NCI-H146 (cell line): ENCODE measurements at regions not wholly inside any gene's neighbourhood (a gene's known extent, or its start where the extent isn't known, plus 50 kb on each side); places are given as distances from the start of the nearest gene placed in this dataset.

Experiments
- DNase-seq: peaks from one replicate; lab custom pipeline; 2025; lab: John Stamatoyannopoulos, UW

DNA sequence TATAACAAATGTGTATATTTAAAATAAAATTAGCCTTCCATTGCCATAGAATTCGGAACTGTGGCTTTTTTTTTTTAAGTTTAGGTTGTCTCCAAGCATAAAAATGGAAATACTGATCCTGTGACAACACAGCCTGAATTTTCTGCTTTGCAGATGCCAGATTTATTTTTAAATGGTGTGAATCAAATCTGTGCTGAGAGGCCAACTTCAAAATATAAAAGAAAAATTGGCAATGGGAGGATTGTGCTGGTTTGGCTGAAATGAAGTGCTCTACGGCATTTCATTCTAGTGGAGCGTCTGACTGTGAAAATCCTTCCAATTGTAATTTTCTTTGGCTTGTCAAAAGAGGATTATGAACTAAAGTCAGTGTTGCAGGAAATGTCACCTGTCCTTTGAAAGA lies 580.3 kb upstream of the ZFP42 start:
- DNase-seq: no peak

DNA sequence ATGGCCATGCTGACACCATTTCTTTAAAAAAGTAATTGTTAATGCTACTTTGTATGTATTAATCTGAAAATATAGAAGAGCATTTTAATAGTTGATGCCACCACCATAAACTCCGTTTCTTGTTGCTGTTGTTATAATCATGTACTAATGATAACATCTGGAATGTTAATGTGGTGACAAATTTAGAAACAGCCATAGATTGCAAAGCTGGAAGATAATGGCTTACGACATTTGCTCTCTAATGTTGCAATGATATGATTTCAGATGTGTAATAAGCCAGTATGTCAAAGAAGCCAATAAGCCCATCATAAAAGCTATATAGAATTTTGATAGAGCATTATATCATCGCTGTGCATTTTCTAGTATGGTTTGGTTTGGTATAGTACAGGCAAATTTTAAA lies 579.4 kb upstream of the ZFP42 start:
- no peak for DNase-seq

DNA sequence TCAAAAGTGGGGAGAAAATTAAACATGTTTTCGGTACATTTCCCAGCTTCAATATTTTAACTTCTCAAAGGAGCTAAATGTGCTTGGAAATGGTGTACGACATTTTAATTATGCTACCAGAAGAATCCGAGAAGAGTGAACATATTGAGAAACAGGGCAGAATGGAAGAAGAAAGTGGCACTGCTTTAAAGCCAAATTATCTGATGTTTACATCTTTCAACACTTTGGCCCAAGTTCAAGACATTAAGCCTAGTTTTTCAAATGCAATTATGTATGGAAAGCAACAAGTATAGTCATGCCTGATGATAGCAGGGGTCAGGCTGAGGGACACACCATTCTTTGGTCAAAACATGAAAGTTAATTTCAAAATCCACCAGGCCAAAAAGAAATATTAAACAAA lies 577.9 kb upstream of the ZFP42 start:
- no peak for DNase-seq

DNA sequence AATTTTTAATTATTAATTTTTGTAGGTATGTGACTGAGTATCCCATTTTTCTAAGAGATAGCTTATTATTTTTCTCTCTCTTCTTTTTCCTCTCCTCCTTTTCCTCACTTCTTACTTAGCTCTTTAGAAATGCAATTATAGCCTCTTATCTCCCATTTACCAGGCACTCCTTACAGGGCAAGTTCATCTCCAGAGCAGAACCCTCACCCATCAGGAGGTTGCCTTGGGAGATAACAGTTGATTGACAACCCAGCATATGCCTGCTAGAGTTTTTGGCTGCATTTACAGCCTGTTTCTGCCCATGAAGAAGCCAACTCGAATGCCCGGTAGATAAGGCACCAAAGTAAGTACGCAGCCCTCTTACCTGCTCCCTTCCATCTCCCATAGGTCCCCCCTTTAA lies 572.9 kb upstream of the ZFP42 start:
- DNase-seq: no peak

DNA sequence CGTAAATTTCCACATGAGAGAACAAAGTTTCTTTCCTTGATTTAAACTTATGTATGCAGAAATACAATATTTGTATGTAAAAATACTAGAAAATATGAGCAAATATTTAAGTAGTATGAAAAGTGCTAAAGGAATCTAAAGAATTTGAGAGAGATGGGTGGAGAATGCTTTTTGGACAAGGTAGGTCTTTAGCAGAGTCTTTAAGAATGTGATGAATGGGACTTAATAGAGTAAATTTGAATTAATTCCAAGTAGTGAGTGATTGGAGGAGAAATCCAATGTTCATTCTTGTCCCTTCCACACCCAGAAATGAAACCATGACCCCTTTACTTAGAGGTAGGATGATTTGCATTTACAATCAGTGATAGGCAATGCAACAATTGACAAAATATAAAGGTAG lies 570.9 kb upstream of the ZFP42 start:
- no peak for DNase-seq

DNA sequence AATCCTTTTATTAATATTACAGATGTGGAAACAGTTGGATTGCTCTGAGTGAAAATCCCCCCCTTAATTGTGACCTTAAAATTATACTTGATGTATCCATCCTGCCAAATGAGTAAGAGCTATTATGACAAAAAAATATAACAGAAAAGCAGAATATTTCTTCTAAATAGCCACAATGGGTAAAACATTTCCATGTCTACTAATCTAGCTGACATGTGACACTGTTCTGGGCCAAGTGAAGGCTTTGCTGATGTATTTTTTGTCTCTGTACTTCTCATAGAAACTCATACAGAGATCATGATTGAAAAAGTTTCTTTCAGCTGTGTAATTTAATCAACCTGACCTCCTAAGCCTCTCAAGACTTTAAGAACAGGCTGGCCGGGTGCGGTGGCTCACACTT lies 569.1 kb upstream of the ZFP42 start:
- no peak for DNase-seq

DNA sequence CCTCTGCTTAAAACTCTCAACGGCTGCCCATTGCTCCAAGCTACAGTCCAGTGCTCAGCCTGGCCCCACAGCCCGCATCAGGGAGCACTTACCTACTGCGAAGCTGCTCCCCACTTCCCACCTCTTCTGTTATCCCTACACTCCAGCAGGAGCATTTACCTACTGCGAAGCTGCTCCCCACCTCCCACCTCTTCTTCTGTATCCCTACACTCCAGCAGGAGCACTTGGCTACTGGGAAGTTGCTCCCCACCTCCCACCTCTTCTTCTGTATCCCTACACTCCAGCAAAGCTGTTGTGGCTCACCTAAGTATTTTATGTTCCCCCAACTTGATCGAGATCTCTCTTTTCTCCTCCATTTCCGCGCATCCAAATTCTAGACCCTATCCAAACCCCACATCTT lies 563.3 kb upstream of the ZFP42 start:
- DNase-seq: no peak

DNA sequence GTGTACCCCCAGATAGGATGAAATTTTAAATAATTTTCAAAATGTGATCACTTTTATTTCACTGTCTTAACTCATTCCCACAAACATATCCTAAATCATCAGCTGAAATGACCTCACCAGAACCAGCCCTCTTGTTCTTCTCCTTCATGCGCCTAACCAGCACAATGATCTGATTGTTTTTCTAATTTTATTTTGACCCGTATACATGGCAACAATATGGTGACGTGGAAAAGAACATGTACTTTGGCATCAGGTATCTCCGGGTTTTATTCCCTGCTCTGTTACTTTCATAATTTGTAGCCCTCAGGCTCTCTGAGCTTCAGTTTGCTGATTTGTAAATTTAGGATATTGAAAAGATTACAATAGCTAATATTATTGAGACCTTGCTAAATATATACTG lies 562.4 kb upstream of the ZFP42 start:
- DNase-seq: no peak

DNA sequence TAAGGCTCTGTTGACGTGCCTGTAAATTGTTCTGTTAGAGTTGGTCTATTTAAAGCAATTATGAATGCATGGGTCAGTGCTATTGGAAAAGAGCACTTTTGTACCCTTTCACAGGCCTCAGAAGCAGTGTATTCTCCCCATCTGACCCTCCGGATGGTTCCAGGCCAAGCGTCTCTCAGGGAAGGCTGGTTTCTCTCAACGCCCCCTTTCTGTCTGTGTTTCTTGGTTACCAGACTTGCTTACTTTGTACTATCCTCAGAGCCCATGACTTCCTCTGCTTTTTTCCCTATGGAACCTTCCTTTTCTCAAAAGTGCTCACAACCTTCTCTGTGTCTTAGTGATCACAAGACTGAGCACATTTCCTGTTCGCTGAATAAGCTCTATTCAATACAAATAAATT lies 559.3 kb upstream of the ZFP42 start:
- DNase-seq: no peak

DNA sequence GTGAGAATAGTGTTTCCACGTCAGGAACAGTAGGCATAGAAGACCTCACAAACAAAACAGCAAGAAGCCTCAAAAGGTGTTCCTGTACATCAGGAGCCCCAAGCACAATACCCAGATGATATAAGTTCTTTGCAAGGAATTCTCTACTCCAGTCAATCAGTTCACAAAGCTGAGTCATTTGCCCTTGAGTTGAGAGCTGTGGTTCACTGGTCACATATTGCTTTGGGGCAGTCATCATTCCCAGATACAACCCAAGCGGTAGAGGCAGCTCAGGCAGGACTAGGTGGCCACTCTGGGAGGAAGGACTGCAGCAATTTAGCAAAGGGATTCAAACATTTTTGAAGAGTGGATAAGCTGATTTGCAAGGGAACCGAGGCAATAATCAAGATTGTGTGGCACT lies 551.5 kb upstream of the ZFP42 start:
- DNase-seq: no peak

DNA sequence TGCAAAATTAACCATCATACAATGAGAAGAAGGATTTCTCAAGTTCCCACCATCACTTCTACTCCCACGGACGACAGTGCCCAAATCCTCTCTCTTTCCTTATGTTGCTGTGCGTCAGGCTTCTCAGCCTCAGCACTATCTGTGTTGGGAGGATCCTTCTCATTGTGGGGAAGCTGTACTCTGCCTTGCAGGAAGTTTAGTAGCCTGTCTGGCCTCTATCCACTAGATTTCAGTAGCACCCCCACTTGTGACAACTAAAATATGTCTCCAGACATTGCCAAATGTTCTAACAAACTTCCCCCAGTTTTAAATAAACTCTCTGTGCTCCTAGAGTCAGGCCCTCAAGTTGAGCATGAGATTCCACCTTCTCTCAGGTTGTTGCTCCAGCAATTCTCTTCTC lies 545.9 kb upstream of the ZFP42 start:
- no peak for DNase-seq

DNA sequence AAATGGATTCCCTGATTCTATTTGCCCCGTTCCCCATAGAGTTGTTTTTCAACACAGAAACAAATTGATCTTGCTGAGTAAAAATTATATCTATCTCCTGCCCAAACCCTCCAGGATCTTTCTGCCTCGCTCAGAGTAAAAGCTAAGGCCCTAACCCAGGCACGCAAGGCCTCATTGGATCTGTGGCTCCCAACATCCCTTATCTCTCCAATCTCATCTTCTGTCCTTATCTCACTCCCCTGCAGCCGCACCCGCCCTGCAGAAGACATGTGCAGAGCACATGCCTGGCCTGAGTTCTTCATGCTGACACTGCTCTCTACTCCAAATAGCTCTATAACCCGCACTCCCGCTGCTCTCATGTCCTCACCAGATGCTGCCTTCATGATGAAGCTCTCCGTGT lies 543.8 kb upstream of the ZFP42 start:
- no peak for DNase-seq

DNA sequence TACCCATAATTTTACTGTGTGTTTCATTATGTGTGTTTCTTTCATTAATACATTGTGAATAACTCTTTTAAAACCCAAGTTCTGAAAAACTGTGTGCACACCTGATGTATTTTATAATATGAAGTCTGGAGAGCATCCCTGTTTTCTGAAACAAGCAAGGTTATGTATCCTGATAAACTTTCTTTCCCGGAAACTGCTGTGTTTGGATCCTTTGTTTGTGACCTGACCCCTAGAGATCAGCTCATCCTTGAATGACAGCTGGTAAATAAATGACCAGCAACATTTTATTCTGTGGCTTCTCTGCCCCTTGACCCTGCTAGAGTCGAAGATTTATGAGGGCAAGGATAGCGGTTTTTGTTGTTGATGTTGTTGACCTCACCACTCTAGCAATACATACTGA lies 535.6 kb upstream of the ZFP42 start:
- no peak for DNase-seq

DNA sequence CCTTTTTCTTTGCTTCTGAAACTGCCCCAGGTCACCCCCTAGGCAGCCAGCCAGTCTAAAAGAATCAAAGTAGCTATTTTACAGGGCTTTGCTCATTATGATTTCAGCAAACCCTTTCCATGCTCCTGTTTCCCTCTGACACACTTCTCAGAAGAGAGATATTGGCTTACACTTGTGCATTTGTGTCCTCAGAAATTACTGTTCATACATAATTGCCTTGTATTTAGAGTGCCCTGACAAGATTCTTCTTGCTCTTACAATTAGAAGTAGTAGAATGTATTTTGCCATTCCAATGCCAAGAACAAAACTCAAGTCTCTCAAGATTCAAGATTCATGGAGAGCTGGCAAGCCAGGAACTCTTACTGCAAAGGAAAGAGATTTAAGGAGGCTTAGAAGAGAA lies 531.0 kb upstream of the ZFP42 start:
- no peak for DNase-seq

DNA sequence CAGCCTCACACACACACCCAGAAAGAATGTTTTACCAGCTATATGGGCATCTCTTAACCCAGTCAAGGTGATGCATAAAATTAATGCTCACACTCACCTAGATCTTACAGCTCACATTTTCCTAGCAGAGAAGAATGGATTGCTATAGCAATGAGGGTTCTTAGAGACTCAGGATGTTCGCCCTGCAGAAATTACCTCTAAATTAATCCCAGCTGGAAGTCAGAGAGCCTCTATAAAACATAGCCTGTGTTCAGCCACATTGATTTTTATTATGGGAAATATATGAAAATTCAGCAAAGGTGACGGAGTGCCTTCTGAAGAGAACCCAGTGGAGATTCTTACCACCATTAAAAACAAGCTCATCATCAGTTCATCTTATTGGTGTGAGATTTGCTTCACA lies 528.3 kb upstream of the ZFP42 start:
- DNase-seq: no peak

DNA sequence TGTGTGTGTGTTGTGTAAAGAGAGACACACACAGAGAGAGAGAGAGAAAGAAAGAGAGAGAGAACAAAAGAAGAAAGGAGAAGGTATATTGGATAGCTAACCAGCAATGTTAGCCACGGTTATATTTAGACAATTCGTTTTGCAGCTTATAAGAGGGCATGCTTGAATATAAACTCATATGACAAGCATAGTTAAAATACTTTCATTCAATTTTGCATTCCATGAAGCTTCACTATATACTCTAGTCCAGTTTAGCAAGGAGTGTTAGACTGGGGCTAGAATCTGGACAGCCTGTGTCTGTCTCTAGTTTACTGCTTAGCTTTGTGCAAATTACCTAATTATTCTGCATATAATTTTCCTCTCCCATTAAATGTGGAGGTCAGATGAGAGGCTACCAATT lies 525.9 kb upstream of the ZFP42 start:
- DNase-seq: no peak

DNA sequence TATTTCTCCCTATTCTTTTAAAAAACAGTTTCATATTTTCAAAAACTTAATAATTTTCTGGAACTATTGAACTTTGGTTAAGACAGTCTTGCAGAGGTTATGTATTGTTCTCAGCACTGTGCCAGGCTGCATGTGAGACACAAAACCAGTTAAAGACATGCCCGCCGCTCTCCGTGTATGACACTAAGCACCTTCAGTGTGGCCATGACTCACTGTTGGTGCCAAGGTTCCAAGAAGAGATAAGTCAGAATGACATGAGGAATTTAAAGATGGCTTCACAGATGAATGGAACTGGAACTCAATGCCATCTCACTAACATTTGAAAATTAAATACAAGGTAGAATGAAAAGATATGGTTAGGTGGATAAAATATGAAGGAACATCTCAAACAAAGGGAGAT lies 525.5 kb upstream of the ZFP42 start:
- DNase-seq: no peak

DNA sequence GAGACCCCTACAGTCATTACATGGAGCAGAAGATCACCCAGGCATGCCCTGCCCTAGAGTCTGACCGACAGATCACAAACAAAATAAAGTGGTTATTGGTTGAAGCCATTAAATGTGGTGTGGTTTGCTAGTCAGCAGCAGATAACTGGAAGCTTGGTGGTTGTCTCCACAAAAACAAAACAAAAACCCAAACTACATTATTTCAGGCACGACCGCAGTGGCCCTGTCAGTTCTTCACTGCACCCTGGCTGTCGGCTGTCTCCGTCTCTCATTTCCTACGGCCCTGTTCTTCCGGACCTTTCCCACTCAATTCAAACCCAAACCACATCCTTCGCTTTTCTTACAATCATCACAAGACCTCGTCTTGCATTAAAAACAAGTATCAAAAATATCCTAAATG lies 521.3 kb upstream of the ZFP42 start:
- DNase-seq: no peak

DNA sequence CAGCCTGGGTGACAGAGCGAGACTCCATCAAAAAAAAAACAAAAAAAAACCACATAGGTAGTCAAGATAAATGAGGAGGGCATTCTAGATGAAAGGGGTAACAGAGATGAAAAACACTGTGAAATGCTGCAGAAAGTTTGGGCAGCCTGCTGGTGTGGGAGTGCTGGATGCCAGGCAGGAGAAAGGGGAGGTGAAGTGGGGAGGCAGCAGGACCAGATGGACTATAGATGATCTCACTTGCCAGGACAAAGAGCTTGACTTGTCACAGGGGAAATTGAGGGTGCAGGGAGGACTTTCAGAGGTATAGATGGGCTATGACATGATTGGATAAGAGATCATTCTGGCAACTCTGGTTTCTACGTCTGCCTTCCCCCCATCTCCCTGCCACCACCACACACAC lies 519.7 kb upstream of the ZFP42 start:
- no peak for DNase-seq

DNA sequence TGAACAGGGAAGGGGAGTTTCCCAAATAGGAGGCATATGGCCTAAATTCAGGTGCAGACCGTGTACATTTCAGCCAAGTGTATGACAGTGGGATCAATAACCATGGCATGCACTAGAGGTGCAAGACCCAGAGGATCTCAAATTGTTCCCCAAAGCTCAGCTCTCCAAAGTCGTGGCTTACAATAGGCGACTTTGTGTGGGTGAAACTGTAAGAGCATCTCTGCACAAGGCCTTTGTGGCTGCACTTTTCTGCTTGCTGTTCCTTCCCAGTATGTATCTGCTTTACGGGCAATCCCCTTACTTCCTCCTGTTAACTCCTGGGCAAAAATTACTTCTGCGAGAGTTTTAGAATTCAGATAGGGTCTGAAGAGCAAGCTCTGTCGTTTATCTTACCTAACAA lies 518.3 kb upstream of the ZFP42 start:
- DNase-seq: no peak

DNA sequence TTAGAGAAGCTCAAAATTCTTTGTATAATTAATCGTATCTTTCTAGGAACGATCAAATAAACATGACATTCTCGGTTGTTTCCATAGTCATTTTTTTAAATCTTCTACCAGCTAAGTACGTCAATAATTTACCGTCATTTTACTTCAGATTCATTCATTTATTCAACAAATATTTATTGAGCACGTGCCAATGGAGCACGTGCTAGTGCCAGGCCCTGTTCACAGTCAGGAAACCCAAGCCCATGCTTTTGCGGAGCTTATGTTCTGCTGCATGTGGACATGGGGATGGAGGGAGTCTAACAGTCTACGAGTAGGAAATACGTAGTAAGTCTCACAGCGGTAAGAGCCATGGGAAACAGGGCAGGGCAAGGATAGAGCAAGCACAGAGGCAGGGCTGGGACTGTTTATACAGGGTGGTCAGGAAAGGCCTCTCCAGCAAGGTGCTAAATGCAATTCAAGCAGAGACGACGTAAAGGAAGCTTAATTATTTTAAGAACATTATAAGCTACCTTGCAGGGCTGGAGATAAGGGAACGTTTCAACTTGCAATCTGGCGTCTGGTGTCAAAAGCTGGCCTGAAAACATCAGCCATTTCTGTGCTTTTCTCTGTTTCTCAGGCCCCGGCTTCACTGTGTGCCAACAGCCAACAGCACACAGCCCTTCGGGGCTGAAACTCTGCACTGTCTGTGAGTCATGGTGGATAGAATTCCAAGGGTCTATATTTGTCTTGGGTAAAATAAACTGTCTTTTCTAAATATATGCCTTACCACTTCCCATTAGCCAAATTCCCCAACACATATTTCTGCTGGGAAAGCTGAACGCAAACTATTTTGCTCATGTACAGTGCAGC lies 517.1 kb upstream of the ZFP42 start:
- no peak for DNase-seq

DNA sequence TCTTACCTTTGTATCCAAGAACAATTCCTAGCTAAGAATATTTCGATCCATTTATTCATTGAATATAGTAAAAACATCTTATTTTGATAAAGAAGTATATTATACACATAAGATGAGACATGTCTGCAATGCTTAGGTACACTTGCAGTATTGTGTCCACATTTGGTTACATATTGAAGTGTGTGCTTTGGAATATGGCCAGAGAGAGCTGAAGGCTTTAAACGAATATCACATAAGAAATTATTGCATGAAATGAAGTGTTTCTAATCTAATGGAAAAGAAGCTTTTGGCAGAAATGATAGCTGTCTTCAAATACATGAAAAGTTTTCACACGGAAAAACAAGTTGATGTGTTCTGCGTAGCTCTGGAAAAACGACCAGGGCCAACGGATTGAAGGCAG lies 516.1 kb upstream of the ZFP42 start:
- no peak for DNase-seq

DNA sequence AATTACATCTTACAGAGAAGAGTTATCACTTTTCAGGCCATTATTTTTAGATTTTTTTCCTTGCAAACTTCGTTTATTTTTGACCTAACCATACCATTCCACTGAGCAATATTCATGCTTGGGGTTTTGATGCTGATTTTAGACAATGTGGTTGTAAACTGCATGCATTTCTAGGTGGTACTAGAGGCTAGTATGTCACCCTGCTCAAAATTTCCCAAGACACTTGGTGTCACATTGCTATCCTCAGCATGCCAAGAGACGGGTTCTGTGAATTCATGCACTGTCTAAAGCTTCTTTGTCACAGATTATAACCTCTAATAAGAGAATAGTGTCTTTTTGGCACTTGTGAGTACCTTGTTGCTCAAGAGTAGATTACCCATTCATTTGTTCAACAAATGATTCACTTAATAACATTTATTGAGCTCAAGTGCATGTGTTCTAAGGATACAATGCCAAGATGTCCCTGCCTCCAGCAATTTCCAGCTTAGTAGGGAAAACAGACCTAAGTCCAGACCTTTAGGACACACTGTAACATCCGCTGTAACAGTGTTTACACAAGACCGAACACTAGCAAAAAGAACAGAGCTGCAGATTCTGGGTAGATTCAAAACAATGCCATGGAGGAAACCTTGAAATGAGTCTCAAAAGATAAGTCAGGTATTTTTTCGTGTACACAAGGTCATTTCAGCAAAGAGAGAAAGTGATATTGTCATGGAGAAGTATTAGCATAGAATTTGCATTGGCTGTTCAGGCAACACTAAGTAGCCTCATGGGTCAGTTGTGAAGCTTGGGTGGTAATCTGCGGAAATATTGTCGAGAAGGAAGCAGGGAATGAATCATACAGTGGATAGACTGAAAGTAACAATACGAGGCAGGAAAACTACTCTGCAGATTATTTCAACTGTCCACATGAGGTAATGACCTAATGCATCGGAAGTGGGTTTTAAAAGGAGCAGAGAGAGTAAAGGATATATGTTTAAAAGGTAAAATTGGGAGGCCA lies 515.1 kb upstream of the ZFP42 start:
- no peak for DNase-seq
